ENCODE measurements at regions not wholly inside any gene's neighbourhood (a gene's known extent, or its start where the extent isn't known, plus 50 kb on each side); places are given as distances from the start of the nearest gene placed in this dataset.

- H3K27ac ChIP-seq = no peak overlapping the region
- no peaks in the 10 kb centered on the region for H3K9me3 ChIP-seq
- H3K4me1 ChIP-seq (ENCODE audit: control insufficient read depth in 1 of 2, low read depth in 2 of 2) = no peaks in the 10 kb centered on the region
- DNase-seq (ENCODE audit: low spot score) (no peak), ATAC-seq (ENCODE audit: insufficient number of reproducible peaks, low FRiP score, low read depth) (no peak)
- TF ChIP-seq, protein P1, sequence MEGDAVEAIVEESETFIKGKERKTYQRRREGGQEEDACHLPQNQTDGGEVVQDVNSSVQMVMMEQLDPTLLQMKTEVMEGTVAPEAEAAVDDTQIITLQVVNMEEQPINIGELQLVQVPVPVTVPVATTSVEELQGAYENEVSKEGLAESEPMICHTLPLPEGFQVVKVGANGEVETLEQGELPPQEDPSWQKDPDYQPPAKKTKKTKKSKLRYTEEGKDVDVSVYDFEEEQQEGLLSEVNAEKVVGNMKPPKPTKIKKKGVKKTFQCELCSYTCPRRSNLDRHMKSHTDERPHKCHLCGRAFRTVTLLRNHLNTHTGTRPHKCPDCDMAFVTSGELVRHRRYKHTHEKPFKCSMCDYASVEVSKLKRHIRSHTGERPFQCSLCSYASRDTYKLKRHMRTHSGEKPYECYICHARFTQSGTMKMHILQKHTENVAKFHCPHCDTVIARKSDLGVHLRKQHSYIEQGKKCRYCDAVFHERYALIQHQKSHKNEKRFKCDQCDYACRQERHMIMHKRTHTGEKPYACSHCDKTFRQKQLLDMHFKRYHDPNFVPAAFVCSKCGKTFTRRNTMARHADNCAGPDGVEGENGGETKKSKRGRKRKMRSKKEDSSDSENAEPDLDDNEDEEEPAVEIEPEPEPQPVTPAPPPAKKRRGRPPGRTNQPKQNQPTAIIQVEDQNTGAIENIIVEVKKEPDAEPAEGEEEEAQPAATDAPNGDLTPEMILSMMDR (IDR thresholded peaks at IDR 0.05) = no peak
- H3K36me3 ChIP-seq = no peaks in the 10 kb centered on the region
- no peaks in the 10 kb centered on the region for H3K27me3 ChIP-seq (replicated peaks; ENCODE audit: insufficient read depth)
- no peak overlapping the region for H3K4me3 ChIP-seq
These were observed 177.3 kb upstream of the NAALADL2 start for GRCh38 chr3:174681784-174682183.

DNA sequence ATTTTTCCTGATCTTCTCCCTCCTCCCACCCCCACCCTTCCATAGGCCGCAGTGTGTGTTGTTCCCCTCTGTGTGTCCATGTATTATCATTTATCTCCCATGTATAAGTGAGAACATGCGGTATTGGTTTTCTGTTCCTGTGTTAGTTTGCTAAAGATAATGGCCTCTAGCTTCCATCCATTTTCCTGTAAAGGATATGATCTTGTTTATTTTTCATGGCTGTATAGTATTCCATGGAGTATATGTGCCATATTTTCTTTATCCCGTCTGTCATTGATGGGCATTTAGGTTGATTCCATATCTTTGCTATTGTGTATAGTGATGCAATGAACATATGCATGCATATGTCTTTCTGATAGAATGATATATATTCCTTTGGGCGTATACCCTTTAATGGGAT is 173.3 kb upstream of the NAALADL2 start:
- Histone ChIP-seq H3K27ac (no peak overlapping the region), H3K4me3 (no peak overlapping the region), H3K27me3 (replicated peaks; ENCODE audit: insufficient read depth) (no peaks in the 10 kb centered on the region), H3K4me1 (ENCODE audit: control insufficient read depth in 1 of 2, low read depth in 2 of 2) (no peaks in the 10 kb centered on the region), H3K36me3 (no peaks in the 10 kb centered on the region), H3K9me3 (no peaks in the 10 kb centered on the region)
- TF ChIP-seq, protein P1 (IDR thresholded peaks at IDR 0.05) = no peak
- DNase-seq (ENCODE audit: low spot score) (no peak), ATAC-seq (ENCODE audit: insufficient number of reproducible peaks, low FRiP score, low read depth) (no peak)

- H3K4me1 ChIP-seq (ENCODE audit: control insufficient read depth in 1 of 2, low read depth in 2 of 2) = no peaks in the 10 kb centered on the region
- TF ChIP-seq, protein P1 (IDR thresholded peaks at IDR 0.05) = no peak
These were observed 161.8 kb upstream of the NAALADL2 start for GRCh38 chr3:174697310-174697709.

DNA sequence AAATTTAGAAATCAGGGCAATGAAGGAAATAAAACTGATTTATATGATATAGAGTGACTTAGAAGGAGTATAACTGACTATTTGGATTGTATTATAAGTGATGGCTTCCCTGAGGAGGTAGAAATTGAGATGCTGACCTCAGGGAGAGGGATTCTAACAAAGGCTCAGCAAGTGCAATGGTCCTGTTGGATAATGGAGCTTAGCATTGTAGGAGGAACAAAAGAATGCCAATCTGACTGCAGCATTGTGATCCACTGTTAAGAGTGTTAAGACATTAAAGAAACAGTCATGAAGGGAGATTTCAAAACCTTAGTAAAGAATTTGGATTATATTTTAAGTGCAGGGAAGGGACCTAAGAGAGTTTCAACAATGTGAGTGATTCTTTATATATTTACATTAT is 158.4 kb upstream of the NAALADL2 start:
- H3K36me3 ChIP-seq = no peaks in the 10 kb centered on the region
- DNase-seq (ENCODE audit: low spot score) = no peak
- TF ChIP-seq, protein P1 (IDR thresholded peaks at IDR 0.05) = no peak

More at GRCh38 chr3:174697310-174697709, 161.8 kb upstream of the NAALADL2 start:
- Histone ChIP-seq H3K36me3 (no peaks in the 10 kb centered on the region), H3K4me3 (no peak overlapping the region), H3K27ac (no peak overlapping the region), H3K9me3 (no peaks in the 10 kb centered on the region), H3K27me3 (replicated peaks; ENCODE audit: insufficient read depth) (no peaks in the 10 kb centered on the region)
- DNase-seq (ENCODE audit: low spot score) (no peak), ATAC-seq (ENCODE audit: insufficient number of reproducible peaks, low FRiP score, low read depth) (no peak)

GRCh38 chr3:174710612-174711011 is 148.5 kb upstream of the NAALADL2 start:
- H3K27me3 ChIP-seq (replicated peaks; ENCODE audit: insufficient read depth) = no peaks in the 10 kb centered on the region
- H3K36me3 ChIP-seq = no peaks in the 10 kb centered on the region
- H3K4me1 ChIP-seq (ENCODE audit: control insufficient read depth in 1 of 2, low read depth in 2 of 2) = no peaks in the 10 kb centered on the region
- H3K9me3 ChIP-seq = no peaks in the 10 kb centered on the region
- no peak overlapping the region for H3K4me3 ChIP-seq
- H3K27ac ChIP-seq = no peak overlapping the region
- ATAC-seq (ENCODE audit: insufficient number of reproducible peaks, low FRiP score, low read depth) = no peak
- TF ChIP-seq, protein P1 (IDR thresholded peaks at IDR 0.05) = no peak
- DNase-seq (ENCODE audit: low spot score) = no peak

More for the DNA sequence above, 158.4 kb upstream of the NAALADL2 start:
- no peaks in the 10 kb centered on the region for H3K9me3 ChIP-seq
- no peaks in the 10 kb centered on the region for H3K27me3 ChIP-seq (replicated peaks; ENCODE audit: insufficient read depth)
- H3K4me1 ChIP-seq (ENCODE audit: control insufficient read depth in 1 of 2, low read depth in 2 of 2) = no peaks in the 10 kb centered on the region
- H3K4me3 ChIP-seq = no peak overlapping the region
- H3K27ac ChIP-seq = no peak overlapping the region
- no peak for ATAC-seq (ENCODE audit: insufficient number of reproducible peaks, low FRiP score, low read depth)

Data from thoracic aorta (tissue), 2 donors.